ENCODE measurements at regions not wholly inside any gene's neighbourhood (a gene's known extent, or its start where the extent isn't known, plus 50 kb on each side); places are given as distances from the start of the nearest gene placed in this dataset.

GRCh38 chr9:134214386-134214765 is 50.0 kb upstream of the RNU6ATAC start:
- no peak for DNase-seq

- DNase-seq = no peak
These were observed 50.5 kb upstream of the RNU6ATAC start for GRCh38 chr9:134214766-134215419.

GRCh38 chr9:134215420-134215698 is 51.0 kb upstream of the RNU6ATAC start:
- DNase-seq = no peak

GRCh38 chr9:134215699-134216448 is 51.5 kb upstream of the RNU6ATAC start:
- peak; percentile 87 for DNase-seq

- no peak for DNase-seq
These were observed 52.1 kb upstream of the RNU6ATAC start for GRCh38 chr9:134216449-134216951.

- DNase-seq = no peak
These were observed 52.6 kb upstream of the RNU6ATAC start for GRCh38 chr9:134216961-134217360.

GRCh38 chr9:134217431-134218210 is 53.3 kb upstream of the RNU6ATAC start:
- peak; percentile 74 for DNase-seq

- no peak for DNase-seq
These were observed 53.9 kb upstream of the RNU6ATAC start for GRCh38 chr9:134218230-134218629.

- DNase-seq = no peak
These were observed 55.3 kb upstream of the RNU6ATAC start for GRCh38 chr9:134219646-134220060.

GRCh38 chr9:134220311-134220710 is 55.9 kb upstream of the RNU6ATAC start:
- no peak for DNase-seq

GRCh38 chr9:134221273-134222017 is 57.1 kb upstream of the RNU6ATAC start:
- no peak for DNase-seq

GRCh38 chr9:134222018-134222573 is 57.7 kb upstream of the RNU6ATAC start:
- DNase-seq = no peak

GRCh38 chr9:134223091-134223490 is 58.7 kb upstream of the RNU6ATAC start:
- DNase-seq = no peak

- DNase-seq = no peak
These were observed 59.3 kb upstream of the RNU6ATAC start for GRCh38 chr9:134223591-134224122.

GRCh38 chr9:134224127-134224526 is 59.8 kb upstream of the RNU6ATAC start:
- no peak for DNase-seq

GRCh38 chr9:134224567-134225093 is 60.3 kb upstream of the RNU6ATAC start:
- DNase-seq = no peak

- no peak for DNase-seq
These were observed 60.8 kb upstream of the RNU6ATAC start for GRCh38 chr9:134225186-134225585.

GRCh38 chr9:134225816-134226215 is 61.5 kb upstream of the RNU6ATAC start:
- DNase-seq = no peak

GRCh38 chr9:134226221-134226930 is 62.0 kb upstream of the RNU6ATAC start:
- DNase-seq = no peak

GRCh38 chr9:134227451-134228411 is 63.4 kb upstream of the RNU6ATAC start:
- no peak for DNase-seq
